Activated gamma-delta T cell (primary cell): ENCODE measurements at regions not wholly inside any gene's neighbourhood (a gene's known extent, or its start where the extent isn't known, plus 50 kb on each side); places are given as distances from the start of the nearest gene placed in this dataset.

Source experiments
- DNase-seq: peaks from one replicate; lab custom pipeline; 2025; lab: John Stamatoyannopoulos, UW

DNA sequence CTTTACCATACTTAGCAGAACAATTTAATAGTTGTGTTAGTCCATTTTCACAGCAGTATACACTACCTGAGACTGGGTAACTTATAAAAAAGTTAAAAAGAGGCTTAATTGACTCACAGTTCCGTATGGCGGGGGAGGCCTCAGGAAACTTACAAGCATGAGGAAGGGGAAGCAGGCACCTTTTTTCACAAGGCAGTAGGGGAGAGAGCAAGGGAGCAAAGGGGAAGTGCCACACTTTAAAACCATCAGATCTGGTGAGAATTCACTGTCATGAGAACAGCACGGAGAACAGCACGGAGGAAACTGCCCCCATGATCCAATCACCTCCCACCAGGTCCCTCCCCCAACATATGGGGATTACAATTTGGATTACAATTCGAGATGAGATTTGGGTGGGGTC lies 269.9 kb downstream of the MTRR start:
- no peak for DNase-seq

DNA sequence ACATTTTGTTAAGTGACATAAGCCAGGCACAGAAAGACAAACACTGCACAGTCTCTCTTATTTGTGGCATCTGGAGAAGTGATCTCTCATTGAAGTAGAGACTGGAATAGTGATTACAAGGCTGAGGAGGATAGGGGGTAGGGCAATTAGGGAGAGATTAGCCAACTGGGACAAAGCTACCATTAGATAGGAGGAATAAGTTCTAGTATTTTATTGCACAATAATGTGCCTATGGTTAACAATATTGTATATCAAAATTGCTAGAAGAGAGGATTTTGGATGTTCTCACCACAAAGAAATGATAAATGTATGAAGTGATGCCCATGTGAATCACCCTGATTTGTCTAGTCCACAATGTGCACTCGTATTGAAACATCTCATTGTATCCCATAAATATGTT lies 281.8 kb downstream of the MTRR start:
- DNase-seq: no peak

DNA sequence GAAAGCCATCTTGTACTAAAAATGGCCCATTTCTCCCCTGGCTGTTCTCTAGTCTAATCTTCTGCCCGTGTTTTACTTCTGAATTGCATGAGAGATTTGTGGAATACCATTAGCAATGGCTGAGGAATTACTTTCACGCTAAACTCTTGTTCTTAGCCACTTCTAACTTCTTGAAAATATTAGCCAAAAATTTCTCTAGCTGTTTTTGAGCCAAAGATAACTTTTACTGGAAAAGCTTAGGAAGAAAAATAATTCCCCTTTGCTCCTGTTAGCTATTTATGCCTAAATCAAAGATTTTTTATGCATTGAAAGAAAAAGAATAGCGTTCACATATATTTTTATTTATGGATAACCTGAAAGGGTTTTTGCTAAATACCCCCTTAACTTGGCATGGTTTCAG lies 287.8 kb downstream of the MTRR start:
- DNase-seq: no peak

DNA sequence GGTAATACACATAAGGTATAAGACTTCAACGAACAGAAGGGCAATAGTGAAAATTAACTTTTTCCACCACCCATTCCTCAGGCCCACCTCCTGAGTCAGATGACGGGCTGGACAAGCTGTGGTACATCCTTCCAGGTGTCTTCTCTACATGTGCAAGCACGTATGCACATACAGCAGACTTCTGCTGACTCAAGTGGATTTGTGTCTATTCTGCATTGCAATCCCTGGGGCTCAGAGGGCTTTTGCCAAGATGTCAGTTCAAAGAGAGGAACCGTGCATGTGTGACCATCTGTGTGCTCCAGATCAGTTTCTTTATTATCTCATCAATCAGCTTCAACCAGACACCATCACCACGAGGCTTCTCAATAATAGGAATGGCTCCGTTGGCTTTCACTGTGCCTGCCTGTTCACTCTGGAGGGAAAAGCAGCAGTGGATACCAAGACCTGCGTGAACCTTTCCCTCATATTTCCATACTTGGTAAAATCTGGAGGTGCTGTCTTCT lies 288.4 kb downstream of the MTRR start:
- DNase-seq: no peak

DNA sequence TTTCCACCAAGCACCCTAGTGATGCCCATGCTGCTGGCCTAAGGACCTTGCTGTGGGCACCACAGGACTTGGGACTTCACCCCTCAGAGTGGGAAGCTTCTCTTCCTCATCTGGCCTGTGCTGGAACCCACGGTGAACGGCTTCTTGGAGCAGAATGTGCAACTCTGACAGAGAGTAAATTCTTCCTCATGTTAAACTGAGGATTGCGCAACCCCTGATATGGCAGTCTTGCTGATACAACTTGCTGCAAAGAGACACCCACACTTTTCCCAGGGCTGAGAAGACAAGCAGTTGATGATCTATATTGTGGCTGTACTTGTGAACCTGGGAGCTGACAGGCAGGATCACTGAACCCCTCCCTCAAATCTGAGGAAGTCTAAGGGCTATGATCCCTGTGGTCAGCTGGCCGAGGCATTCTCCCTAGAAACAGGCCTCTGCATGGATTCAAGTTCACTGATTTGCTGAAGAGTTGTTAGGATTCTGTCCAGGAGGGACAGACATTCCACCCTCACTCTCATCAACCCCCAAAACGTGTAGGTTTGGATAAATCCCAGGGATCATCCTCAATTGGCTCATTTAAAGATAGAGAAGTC lies 307.2 kb downstream of the MTRR start:
- DNase-seq: no peak

DNA sequence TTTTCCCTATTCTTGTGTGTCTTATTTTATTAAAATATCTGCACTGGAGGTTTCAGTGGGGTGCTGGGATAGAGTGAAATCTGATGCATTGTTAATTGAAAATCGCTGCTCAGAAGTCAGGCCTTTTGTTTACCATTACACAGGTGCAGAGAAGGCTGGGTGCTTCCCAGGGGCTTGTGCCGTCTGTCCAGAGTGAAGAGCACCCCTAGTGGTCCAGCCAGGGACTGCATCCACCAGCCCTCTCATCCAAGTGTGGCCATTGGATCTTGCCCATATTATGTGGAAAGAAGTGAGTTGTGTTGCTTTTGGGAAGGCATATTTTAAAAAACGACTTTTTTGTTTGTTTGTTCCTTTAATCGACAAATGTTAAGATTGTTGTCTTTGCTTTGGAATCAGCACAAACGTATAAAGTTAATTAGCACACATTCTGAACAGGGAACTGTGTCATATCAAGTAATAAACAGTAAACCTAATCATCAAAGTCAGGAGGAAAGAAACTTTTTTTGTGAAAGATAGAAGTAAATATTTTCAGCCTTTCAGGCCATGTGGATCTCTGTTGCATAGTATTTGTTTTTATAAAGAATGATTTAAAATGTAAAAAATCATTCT lies 315.6 kb downstream of the MTRR start:
- DNase-seq: no peak

DNA sequence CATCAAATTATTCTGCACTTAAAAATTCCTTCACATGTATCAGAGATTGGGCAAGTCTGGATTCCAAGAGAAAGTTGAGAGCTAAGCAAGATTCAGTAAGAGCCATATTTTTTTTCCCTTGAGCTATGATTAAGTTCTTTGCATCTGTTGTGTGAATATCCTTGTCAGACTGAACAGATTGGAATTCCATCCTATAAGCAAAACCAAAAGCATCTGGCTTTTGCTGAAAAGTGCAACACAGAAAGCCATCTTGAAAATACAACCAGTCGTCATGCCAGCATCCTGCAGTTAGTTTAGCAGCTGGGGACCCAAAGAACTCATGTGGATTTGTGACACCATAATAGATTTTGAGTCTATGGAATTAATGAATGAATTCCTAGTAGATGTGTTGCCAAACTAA lies 316.9 kb downstream of the MTRR start:
- DNase-seq: no peak

DNA sequence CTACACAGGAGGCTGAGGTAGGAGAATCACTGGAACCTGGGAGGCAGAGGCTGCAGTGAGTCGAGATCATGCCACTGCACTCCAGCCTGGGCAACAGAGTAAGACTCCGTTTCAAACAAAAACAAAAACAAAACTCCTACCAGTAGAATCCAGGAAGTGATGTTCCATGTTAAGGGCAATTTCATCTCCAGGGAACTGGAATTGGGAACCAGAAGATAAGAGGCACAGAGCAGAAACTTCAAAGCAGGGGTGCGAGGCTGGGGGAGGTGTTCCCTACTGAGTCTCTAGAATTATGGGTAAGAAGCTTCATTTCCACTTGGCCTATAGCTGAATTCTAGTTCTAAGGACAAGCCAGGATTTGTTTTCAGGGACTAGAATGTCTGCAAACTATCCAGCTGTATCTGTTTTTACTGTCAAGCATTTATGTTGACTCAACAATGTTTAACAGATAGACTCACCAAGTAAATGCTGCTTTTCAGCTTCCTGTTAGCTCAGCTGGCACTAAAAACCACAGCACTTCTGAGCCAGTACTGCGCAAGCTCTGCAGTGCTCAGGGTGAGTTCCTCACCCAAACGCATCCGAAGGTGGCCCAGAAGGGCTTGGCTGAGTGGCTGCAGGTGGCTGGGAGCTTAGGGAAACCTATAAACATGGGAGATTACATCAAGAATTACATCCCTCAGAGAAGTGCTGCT lies 320.1 kb downstream of the MTRR start:
- no peak for DNase-seq

DNA sequence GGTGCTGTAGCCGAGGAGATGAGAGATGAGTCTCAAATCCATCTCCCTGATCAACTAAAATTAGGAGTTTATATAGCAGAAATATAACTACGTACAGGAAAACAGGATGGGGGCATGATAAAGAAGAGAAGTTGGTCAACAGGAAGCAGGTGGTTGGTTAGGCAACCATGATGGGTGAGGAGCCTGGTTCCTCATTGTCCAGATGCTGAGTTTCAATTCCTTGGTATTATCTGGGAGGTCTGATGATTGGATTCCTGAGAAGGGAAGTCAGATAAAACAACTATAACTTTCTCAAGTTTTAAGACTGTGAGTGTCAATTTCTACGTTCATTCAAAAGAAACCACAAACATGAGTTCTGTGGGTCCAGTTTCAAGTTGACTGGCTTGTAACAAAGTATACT lies 323.9 kb downstream of the MTRR start:
- DNase-seq: no peak

DNA sequence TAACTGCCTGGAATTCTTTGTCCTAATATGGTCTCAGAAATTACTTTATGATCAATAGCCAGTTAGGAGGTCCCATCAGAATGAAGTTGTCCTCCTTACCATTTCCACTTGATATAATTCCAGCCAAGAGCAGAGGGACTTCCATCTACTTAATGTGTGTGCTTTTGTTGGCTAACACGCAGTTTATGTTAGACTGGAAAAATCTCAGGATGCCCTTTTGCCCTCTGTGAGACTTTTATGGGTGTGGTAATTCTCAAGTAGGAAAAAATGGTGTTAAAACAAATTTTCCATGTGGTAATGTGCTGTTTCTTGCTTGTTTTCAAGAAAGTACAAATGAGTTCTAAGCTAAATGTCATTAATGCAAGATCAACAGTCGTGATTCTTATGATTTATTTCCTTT lies 327.1 kb downstream of the MTRR start:
- no peak for DNase-seq

DNA sequence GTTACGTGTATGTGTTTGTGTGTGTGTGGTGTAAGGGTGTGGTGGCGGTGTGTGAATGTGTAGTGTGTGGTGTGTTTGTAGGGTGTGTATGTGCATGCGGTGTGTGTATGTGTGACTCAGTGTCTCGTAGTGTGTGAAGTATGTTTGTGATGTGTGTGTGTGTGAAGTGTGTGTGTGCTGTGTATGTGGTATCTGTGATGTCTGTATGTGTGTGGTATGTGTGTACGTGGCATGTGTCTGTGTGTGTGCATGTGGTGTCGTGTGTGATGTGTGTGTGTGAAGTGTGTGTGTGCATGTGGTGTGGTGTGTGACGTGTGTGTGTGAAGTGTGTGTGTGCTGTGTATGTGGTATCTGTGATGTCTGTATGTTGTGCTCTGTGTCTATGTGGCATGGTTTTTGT lies 339.4 kb downstream of the MTRR start:
- DNase-seq: no peak

DNA sequence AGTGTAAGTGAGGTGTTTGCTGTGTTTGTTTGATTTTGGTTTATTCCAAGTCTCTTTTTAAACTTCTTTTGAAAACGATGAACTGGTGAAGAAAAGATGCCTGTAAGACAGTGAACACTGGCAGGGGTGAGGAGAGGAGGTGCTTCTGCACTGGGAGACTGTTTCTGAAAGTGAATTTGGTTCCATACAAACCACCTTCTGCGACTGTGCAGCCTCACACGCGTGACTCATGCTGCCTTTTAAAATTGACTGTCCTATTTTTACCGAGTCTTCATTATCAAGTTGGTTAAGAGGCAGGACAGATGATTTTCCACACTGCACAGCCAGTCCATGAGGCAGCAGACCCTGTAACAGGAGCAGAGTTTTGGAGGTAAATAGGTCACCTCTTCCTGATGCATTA lies 340.6 kb downstream of the MTRR start:
- DNase-seq: no peak

DNA sequence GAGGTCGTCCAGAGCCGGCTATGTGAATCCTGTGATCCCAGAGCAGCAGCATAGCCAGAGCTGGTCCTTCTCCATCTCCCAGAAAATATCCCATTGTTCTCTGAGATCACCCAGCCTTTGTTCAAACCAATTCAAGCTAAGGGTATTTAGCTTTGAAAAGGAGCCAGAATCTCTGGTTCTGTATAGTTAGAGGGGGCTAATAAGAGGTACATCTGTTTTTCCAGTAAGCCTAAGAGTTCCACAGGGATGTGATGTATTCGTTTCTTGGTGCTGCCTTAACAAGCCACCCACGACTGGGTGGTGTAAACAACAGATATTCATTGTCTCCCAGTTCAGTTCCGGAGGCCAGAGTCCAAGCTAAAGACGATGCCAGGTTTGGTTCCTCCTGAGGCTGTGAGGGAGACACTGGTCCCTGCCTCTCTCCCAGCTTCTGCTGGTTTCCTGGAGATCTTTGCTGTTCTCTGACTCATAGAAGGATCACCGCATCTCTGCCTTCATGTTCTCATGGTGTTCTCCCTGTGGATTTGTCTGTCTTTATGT lies 344.8 kb downstream of the MTRR start:
- no peak for DNase-seq

DNA sequence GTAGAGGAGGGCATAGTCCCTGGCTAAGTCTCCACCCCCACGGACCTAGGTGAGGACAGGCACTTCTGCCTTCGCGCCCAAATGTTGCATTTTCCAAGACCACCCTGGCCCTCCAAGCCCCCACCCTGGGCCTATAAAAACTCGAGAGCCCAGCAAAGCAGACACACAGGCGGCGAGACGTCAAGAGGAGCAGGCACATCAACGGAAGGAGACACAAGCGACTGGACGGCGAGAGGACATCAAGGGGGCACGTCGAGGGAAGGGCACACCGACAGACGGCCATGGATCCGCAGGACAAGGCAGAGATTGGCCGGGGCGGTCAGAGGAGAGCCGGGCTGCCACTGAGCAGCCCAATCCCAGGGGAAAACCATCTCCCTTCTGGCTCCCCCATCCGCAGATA lies 348.0 kb downstream of the MTRR start:
- DNase-seq: no peak

DNA sequence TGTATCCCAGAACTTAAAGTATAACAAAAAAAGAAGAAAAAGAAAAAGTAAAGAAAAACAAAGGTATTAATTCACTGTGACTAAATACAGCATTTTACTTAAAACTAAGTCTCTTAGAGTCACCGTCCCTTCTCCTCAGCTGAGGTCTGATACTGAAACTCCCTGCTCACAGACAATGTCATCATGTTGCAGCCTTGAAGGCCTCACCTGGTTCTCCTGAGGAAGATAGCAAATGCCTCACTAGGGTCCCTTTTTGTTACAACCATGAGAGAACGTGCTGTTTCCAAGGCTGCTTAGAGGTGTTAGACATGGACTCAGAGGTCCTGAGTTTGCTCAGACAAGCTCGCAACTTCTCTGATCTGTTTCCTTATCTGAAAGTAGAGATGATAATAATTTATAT lies 357.2 kb downstream of the MTRR start:
- DNase-seq: no peak

DNA sequence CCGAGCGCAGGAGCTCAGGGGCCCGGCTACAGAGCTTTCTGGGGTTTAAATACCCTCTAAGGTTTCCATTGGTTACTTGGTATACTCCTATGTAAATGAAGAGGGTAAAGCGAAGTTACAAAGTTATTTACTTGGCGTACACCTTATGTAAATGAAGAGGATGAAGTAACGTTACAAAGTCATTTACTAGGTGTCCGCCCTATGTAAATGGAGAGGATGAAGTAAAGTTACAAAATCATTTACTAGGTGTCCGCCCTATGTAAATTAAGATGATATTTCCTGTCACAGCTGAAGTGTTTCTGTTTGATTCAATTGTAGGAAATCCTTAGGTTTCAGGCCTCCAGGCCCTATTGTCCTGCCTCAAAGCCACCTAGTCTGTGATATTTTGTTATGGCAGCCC lies 358.2 kb downstream of the MTRR start:
- DNase-seq: no peak

DNA sequence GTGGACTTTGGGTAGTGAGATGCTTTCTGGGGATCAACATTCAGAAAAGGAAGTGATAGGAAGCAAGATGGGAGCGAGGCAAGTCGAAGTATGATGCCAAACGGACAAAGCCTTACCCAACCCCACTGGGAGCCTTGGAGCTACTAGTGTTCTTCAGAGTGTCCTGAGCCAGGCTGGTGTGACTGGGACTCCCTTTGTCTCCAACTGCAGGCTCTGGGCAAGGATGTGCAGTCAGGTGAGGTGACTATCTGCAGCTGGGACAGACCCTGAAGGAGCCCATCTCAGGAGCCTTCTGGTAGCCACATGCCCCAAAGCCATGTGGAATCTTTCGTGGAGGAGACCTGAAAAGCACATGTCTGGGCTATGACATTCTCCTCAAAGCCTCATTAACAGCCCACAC lies 360.6 kb downstream of the MTRR start:
- no peak for DNase-seq

DNA sequence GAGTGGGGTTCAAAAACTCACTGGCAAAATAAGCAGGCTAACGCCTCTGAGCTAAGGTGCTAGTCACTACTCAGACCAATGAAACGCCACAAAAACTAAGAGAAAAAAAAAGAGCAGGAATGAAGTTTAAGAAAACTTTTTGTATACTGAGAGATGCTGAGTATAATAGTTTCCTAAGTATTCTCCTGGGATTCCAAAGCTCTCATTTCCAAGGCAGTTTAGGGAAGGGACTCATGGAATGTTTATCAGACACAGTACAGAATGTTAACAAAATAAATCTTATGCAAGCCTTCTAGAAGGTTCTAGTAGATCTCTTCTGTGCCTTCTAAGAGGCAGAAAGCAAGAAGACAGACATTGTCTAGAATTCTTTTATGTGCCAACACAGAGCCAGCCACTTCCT lies 361.9 kb downstream of the MTRR start:
- no peak for DNase-seq

DNA sequence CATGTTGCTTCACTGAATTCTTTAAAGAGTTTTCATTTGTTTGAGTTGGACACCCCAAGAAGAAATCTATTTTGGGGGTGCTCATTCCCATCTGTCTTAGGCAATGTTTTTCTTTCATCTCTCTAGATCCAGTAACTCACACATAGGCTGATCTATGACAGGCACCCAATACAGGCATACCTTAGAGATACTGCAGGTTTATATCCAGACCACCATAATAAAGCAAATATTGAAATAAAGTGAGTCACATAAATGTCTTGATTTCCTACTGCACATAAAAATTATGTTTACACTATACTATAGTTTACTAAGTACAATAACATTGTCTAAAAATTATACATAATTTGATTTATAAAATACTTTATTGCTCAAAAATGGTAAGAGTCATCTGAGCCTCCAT lies 364.5 kb downstream of the MTRR start:
- DNase-seq: no peak

DNA sequence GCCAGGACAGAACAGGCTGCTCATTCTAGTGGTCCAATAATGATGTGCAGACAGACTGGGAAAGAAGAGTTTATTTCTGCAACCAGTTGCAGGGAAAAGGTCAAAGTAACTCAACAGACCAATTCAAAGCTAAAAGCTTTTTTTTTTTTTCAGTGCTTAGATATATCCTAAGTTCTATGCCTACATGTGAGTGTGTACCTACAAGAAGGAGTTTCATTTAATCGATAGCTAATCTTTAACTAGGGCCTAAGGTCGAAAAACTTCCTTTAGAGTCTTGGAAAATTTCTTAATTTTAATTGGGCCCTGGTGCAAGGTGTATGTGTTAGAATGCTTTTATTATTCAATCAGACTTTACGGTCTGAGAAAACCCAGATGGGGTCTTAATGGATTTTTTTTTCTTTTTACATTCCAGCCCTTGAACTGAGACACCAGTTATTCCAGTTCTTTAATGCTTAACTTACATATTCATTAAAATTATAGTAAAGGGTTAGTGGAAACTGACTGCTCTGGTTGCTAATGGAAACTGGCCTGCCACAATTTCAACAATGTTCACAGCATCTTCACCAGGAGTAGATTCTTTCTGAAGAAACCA lies 365.3 kb downstream of the MTRR start:
- DNase-seq: no peak

DNA sequence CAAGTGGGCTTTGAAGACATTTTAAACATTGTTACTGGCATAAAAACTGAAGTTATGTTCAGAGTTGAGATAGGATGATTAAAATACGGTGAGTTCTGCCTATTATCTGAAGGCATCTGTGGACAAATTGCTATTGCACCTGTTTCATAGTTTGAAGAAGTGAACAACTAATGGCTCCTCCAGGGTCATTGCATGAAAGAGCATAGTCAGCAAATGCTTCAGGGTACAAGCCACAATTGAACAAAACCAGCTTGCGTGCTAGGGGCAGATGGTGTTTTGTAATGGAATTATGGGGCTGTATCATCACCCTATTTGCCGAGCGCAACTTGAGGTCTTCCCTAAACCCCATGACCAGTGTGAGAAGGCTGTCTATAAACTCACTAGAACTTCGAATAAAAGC lies 369.1 kb downstream of the MTRR start:
- no peak for DNase-seq

DNA sequence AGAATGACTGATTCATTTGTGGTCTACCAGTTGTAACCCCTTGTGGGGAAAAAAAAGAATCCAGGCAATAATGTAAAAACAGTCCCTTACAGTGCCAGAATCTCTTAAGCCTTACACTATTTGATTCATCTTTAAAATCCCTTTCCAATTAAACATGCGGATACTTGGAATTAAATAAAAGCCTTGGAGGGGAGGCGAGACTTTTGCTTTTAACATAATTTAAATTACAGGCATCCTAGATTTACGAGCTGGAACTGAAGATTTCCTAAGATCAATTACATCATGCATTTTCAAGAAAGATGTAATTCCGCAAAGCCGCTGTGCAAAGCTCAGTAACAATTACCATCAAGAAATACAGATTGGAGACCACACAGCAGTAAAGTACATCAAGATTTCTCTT lies 370.2 kb downstream of the MTRR start:
- no peak for DNase-seq

DNA sequence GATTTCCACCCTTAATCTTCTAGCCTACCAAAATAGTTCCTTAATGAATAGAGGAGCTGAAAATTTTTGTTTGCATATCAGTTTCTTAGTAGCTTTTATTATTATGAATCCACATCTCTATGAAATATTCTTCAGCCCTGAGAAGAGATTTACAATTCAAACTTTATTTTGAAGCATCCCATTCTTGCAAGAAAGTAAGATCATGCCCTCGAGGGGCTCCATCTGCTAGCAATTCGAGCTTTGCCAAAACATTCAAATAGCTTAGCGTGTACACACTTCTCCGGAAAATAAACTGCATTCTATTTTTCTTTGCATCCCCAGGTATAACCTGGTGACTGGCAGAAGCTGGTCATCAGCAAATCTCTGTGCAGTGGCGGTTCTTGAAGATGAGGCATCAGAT lies 370.7 kb downstream of the MTRR start:
- DNase-seq: no peak
